A549 (cell line): ENCODE measurements at regions not wholly inside any gene's neighbourhood (a gene's known extent, or its start where the extent isn't known, plus 50 kb on each side); places are given as distances from the start of the nearest gene placed in this dataset.

Source experiments
- BHLHE40 ChIP-seq: IDR thresholded peaks from 2 replicates; pipeline ENCODE4 v1.6.1; 2012; ENCODE audit warnings: low read depth, low read length, inconsistent platforms
- CBX8 ChIP-seq: fragments of 200-600 bp; sonication (generic); IDR thresholded peaks from 2 replicates; pipeline ENCODE4 v1.6.1; 2016
- CHD2 ChIP-seq: fragments of 150-350 bp; IDR thresholded peaks from 2 replicates; pipeline ENCODE4 v1.6.1; 2014; ENCODE audit warnings: low read length; ENCODE audit not compliant: partially characterized antibody
- CTCF ChIP-seq: fragments of >200 bp; sonication (Bioruptor Twin); formaldehyde crosslinking; IDR thresholded peaks from 3 replicates; pipeline ENCODE4 v1.5.1; 2016
- HOXA7 ChIP-seq: fragments of 250-450 bp; sonication (Bioruptor Pico); IDR thresholded peaks from 2 replicates; pipeline ENCODE4 v1.5.0; 2020; ENCODE audit warnings: mild to moderate bottlenecking, moderate library complexity
- MAZ ChIP-seq: fragments of 150-350 bp; IDR thresholded peaks from 2 replicates; pipeline ENCODE4 v1.6.1; 2014; ENCODE audit warnings: antibody characterized with exemption, low read depth, low read length, borderline replicate concordance
- NR3C1 ChIP-seq: fragments of >200 bp; sonication (Bioruptor Twin); formaldehyde crosslinking; IDR thresholded peaks from 3 replicates; pipeline ENCODE4 v1.6.1; 2017
- POLR2A ChIP-seq: IDR thresholded peaks from 2 replicates; pipeline ENCODE4 v1.6.1; 2012; ENCODE audit warnings: mild to moderate bottlenecking, low read length
- RAD21 ChIP-seq, 2 experiments: fragments of >200 bp in 1 of 2; sonication (Bioruptor Twin) in 1 of 2; formaldehyde crosslinking in 1 of 2; IDR thresholded peaks in 1 of 2; conservative IDR thresholded peaks in 1 of 2; 2 replicates in 1 of 2; 3 replicates in 1 of 2; pipeline ENCODE4 v1.6.1; 2012 to 2018; ENCODE audit warnings: inconsistent platforms in 1 of 2
- RCOR1 ChIP-seq: fragments of 150-350 bp; IDR thresholded peaks from 2 replicates; pipeline ENCODE4 v1.6.1; 2014; ENCODE audit warnings: antibody characterized with exemption, low read length, low read depth
- REST ChIP-seq: fragments of 200-600 bp; sonication (generic); IDR thresholded peaks from 2 replicates; pipeline ENCODE4 v1.6.1; 2016; ENCODE audit warnings: antibody characterized with exemption, mild to moderate bottlenecking, moderate library complexity
- RFX5 ChIP-seq: fragments of 450-650 bp; IDR thresholded peaks from 2 replicates; pipeline ENCODE4 v1.7.1; 2014; ENCODE audit warnings: antibody characterized with exemption, mild to moderate bottlenecking, moderate library complexity
- ZFP36 ChIP-seq: fragments of 450-650 bp; IDR thresholded peaks from 2 replicates; pipeline ENCODE4 v1.6.1; 2014; ENCODE audit warnings: borderline replicate concordance; ENCODE audit not compliant: partially characterized antibody
- ZNF302 ChIP-seq: fragments of 250-450 bp; sonication (Bioruptor Pico); IDR thresholded peaks from 2 replicates; pipeline ENCODE4 v1.9.0; 2021; ENCODE audit warnings: inconsistent platforms, mild to moderate bottlenecking, moderate library complexity

- TF ChIP-seq CTCF (no peak), RCOR1 (no peak), REST (no peak), RFX5 (no peak), RAD21 (conservative IDR thresholded peaks at IDR 0.05 in 1 of 2, IDR thresholded peaks at IDR 0.05 in 1 of 2) (no peak), NR3C1 (no peak), POLR2A (no peak), CBX8 (no peak), ZNF302 (CRISPR knock-in tag) (no peak), BHLHE40 (no peak), ZFP36 (no peak), CHD2 (no peak), MAZ (no peak), HOXA7 (CRISPR knock-in tag) (no peak)
Observed at GRCh38 chr5:104821606-104822005, 1259.0 kb upstream of the NUDT12 start.
